Activated CD4-positive, alpha-beta T cell treated with anti-CD3 and anti-CD28 coated beads, Interleukin-10, Interleukin-2, amounts not matched to agents 100 ng/mL and 50 ng/mL, durations not matched to agents 16 hours and 8 hours (primary cell): ENCODE measurements at regions not wholly inside any gene's neighbourhood (a gene's known extent, or its start where the extent isn't known, plus 50 kb on each side); places are given as distances from the start of the nearest gene placed in this dataset.

ENCODE experiments used
- DNase-seq: peaks from one replicate; pipeline ENCODE4 v3.0.0-alpha.2; 2020

DNA sequence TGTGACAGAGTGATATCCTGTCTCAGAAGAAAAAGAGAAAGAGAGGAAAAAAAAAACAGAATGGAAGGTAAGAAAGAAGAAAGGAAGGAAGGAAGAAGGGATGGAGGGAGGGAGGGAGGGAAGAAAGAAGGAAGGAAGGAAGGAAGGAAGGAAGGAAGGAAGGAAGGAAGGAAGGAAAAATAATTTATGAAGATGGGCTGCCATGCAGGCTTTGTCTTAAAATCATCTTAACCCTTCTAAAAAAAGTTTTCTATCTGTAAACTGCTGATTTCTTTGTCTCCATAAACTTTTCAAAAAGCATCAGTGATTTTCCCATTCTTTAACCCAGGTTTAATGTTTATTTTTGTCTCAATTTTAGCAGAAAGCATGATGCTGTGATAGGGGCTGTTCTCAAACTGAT, 1154.1 kb upstream of the CDH6 start:
- DNase-seq, result no peak

DNA sequence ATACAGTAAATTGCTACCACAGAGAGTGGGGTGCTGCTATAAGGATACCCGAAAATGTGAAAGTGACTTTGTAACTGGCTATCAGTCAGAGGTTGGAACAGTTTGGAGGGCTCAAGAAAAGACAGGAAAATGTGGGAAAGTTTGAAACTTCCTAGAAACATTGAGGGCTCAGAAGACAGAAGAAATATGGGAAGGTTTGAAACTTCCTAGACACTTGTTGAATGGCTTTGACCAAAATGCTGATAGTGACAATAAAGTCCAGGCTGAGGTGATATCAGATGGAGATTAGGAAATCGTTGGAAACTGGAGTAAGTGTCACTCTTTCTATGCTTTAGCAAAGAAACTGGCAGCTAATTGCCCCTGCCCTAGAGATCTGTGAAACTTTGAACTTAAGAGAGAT, 1158.6 kb upstream of the CDH6 start:
- no peak for DNase-seq

GRCh38 chr5:30030101-30030500, 1163.4 kb upstream of the CDH6 start:
- DNase-seq, result no peak

DNA sequence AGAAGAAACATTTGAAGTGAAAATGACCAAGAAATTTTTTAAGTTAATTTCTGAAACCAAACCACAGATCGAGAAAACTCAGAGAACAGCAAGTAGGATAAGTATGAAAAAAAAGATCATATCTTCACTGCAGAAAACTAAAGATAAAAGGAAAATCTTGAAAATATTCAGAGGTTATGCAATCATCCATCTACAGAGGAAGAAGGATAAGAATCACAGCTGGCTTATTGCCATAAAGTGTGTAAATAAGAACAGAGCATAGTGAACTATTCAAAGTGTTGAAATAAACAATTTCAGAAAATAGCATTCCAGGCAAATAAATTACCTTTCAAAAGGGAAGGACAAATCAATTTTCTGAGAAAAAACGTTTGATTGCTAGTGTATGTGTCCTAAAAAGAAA, 1191.7 kb upstream of the CDH6 start:
- DNase-seq, result no peak

- DNase-seq, result no peak
Measured at GRCh38 chr5:30000231-30000630, 1193.3 kb upstream of the CDH6 start.

DNA sequence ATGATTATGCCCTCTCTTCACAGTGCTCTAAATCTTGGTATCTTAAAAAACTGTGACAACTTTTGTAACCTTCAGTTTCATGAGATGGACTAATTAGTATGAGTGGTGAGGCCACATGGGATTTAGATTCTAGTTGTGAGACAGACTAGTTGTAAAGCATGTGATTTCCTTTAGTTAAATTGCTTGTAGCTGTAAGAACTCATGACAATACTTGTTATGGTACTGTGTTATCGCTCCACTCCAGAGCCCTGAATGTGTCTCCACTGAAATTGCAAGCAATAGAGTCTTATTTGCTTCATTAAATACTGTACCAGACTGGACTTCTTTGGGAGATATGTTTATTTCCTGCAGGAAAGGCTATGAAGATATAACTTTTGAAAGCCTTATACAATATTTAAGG, 1198.3 kb upstream of the CDH6 start:
- DNase-seq, result no peak

- no peak for DNase-seq
Measured at GRCh38 chr5:29994519-29994918, 1199.0 kb upstream of the CDH6 start.

- no peak for DNase-seq
Measured at GRCh38 chr5:29993286-29993685, 1200.2 kb upstream of the CDH6 start.

DNA sequence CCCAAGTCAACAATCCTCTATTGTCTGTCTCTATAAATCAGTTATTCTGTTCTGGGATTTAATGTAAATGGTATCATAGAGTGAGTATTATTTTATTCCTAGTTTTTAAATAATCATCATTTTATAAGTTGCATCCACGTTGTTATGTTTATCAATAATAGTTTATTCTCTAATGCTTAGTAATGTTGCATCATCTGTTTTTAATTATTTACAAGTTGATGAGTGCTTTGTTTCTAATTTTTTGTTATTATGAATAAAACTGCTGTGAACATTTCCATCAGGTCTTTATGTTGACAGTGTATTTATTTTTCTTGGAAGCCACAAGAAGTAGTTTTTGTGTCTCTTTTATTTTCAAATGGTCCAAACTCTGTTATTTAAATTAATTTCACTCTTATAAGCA, 1201.2 kb upstream of the CDH6 start:
- DNase-seq, result no peak

DNA sequence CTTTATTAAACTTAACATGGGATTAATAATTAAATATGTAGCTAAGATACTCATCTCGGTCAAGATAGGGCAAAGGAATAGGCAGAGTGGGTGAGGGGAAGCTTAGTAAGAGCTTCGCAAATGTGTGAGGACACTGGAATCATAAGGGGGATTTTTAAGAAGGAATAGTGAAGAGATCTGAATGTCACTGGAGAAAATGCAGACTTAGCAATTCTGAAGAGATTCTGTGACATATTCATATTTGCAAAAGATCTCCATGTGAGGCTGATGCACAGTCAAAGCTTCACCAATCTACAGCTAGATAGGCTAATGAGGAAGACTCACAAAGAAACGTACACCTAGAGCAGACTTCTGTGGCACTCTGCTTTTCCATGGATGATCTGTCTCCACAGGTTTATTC, 1202.8 kb upstream of the CDH6 start:
- DNase-seq, result no peak

- DNase-seq, result no peak
Measured at GRCh38 chr5:29984156-29984540, 1209.3 kb upstream of the CDH6 start.

- DNase-seq, result no peak
Measured at GRCh38 chr5:29983528-29984155, 1209.8 kb upstream of the CDH6 start.

- DNase-seq, result no peak
Measured at GRCh38 chr5:29982457-29982856, 1211.0 kb upstream of the CDH6 start.

DNA sequence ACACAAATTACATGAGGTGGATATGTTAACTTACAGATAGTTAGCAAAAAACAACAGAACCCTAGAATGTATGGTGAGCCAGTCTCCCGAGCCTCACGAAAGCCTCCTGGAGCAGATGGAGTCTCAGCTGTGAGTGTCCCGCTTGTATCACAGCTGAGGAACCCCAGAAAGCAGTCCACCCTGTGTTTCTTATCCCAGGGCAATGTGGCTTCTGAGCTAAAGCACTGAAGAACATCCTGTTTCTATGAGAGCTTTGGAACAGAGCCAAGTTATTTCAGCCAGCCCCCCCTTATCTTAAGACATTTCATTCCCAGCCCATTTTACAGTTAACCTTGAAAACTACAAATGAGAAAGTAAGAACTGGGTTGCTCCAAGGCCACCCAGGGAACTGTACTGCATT, 1220.9 kb upstream of the CDH6 start:
- DNase-seq, result no peak

DNA sequence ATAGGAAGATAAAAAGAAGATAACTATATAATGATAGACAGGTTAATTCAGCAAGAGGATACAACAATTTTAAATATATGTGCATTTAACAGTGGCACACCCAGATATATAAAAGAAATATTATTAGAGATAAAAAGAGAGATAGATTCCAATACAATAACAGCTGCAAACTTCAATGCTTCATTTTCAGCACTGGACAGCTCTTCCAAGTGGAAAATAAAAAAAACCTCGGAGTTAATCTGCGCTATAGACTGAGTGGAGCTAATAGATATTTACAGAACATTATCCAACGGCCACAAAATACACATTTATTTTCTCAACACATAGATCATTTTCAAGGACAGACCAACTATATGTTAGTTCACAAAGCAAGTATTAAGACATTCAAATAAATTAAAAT, 1229.5 kb upstream of the CDH6 start:
- DNase-seq, result no peak

- DNase-seq, result no peak
Measured at GRCh38 chr5:29960323-29960722, 1233.2 kb upstream of the CDH6 start.

DNA sequence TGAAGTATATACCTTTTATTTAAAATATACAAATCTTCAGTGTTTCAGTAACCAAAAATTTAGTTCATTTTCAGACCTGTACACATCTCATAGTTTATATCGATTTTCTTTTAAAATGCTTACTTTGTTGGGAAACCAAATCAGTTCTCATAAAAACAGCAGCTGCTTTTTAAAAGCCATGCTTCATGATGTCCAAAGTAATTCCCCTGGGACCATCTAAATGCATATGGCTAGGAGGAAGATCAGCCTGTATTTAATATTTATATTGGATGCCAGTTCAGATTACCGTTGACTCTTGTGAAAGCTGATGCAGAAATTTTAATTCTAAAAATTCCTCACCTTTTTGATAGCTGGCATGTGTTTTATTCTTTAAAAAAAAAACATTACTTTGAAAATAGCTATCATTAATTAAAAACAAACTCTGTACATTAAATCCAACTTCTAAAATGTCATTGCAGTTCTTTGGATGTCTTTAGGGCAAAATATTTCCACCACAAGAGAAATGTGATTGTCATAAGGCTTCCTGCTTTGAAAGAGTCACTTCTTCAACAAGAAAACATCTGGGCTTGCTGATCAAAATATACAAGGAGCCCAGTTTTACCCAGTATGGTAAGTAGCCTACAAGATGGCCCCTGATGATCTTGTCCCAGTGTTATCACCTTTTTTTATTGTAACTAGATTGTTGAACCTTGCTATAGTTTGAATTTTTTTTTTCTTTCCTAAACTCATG, 1242.9 kb upstream of the CDH6 start:
- DNase-seq, result no peak

GRCh38 chr5:29949301-29949872, 1244.1 kb upstream of the CDH6 start:
- no peak for DNase-seq

DNA sequence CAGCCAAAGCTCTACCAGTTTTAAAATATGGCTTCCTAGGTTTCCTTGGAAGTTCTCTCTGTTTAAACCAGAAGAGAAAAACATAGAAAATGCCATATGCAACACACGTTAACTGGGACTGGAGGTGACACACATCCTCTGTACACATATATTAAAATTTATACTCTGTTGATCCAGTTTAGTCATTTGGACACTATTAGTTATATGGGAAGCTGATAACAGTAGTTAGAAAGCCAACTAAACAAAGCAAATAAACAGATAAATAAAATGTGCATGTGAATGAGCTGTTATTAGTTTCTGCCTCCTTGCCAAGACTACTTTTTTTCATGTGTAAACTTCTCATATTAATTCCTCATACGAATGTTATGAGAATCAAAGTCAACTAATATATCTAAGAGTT, 1249.2 kb upstream of the CDH6 start:
- no peak for DNase-seq

DNA sequence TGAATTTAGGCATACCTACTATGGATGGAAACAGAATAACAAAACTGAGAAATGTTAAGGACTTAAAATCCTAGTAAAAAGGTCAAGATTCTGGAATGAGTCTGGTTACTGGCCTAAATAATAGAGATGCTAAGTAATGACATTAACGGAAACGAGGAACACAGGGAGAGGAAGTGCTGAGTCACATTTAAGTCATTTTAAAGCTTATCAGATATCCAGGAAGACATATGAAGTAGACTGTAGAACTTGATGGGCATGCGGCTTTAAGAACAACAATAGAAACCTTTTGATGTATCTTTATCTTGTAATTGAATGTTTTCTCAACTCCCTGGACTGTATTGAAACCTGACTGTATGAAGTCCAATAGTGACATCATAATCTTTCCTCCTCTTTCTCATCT, 1251.4 kb upstream of the CDH6 start:
- DNase-seq, result no peak

DNA sequence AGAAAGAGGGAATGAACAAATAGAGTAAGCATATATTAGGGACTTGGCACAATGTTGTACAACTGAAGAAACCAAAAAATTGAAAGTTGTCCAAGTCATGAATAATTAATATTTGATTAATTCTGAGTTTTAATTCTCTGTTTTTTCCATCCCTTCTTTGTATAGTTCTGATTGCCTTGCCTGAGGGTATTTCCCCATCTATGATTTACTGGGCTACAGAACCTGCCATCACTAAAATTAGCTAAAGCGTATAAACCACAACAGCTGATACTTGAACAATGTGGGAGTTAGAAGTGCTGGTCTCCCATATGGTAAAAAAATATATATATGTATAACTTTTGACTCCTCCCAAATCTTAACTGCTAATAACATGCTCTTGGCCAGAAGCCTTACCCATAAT, 1253.5 kb upstream of the CDH6 start:
- no peak for DNase-seq

DNA sequence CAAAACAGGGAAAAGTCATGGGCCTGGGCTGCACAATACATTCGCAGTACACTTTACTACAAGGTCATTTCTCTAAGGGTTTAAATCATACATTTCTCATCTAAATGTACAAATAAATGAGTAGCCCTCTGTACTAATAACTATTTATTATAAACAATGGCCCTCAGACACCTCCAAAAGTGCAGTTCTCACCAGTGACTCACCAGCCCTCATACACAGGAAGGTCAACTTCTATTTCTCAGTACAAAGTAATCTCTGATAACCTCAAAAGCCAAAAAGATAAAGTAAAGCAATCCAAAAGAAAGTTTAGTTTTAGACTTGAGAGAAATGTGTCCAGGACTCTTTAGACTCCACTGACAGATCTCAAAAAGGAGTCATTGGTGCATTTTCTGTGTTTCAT, 1258.1 kb upstream of the CDH6 start:
- DNase-seq, result no peak

DNA sequence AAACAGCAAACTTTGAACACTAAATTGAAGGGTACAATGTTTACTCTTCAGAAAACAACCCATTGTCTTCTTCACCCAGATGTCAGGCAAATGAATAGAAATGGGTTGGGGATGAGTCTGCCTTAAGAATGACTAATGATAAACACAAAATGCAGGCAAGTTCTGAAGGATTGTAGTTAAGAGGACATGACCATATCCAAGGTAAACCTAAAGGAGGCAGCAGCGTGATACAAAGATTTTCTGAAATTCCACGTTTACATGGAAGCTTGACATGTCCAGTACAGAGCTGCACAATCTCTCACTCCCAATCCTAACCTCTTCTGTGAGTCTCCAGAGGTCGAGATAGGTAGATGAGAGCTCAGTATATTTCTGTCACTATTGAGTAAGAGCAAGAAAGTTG, 1263.2 kb upstream of the CDH6 start:
- DNase-seq, result no peak

GRCh38 chr5:29924107-29924506, 1269.4 kb upstream of the CDH6 start:
- no peak for DNase-seq
